Right ventricle myocardium superior (tissue), 1 donor: ENCODE measurements at regions not wholly inside any gene's neighbourhood (a gene's known extent, or its start where the extent isn't known, plus 50 kb on each side); places are given as distances from the start of the nearest gene placed in this dataset.
A peak's percentile ranks its signal among the peaks of the same experiment; 100 is the strongest.

Experiments used
- ATAC-seq: fragments of 200-7000 bp; cut with Tn5 transposase; one replicate; pipeline ENCODE4 v1.9.1; 2020; ENCODE audit warnings: mild to moderate bottlenecking; ENCODE audit not compliant: poor library complexity
- DNase-seq: peaks from one replicate; pipeline ENCODE4 v3.0.0-alpha.2; 2020
- intact Hi-C: fragments of 100-400 bp; cut with DNase I; formaldehyde crosslinking; loops from one replicate; pipeline ENCODE4 v1.11.2; 2022
- donor health status: DM: no; HTN: yes; CAD: no; lungs with severe emphysema.

DNA sequence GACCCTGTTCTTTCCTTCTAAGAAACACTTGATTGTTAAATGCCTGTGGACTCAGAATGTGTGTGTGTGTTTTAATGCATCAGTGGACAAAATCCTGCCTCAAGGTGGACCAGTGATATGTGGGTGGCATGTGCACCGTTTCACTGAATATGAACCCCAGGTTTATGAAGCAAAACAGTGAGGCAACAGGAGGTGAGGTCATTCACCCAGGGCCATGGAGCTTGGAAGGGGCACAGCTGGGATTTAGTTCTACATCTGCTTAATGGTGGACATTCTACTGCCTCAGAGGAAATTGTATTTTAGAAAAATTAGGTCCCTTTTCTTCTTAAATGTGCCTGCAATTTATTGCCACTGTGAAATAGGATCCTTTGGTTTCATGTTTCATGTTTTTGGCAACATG, 549.5 kb upstream of the EEF2KMT start:
- no peak for DNase-seq
- ATAC-seq, result no peak
- intact Hi-C loops, result no loop called here

- DNase-seq (no peak), ATAC-seq (no peak)
- intact Hi-C loops, result no loop called here
These were observed 546.4 kb upstream of the EEF2KMT start for GRCh38 chr16:5643855-5644531.

GRCh38 chr16:5642436-5642835, 544.8 kb upstream of the EEF2KMT start:
- intact Hi-C loops, result no loop called here
- no peak for DNase-seq
- ATAC-seq, result no peak

DNA sequence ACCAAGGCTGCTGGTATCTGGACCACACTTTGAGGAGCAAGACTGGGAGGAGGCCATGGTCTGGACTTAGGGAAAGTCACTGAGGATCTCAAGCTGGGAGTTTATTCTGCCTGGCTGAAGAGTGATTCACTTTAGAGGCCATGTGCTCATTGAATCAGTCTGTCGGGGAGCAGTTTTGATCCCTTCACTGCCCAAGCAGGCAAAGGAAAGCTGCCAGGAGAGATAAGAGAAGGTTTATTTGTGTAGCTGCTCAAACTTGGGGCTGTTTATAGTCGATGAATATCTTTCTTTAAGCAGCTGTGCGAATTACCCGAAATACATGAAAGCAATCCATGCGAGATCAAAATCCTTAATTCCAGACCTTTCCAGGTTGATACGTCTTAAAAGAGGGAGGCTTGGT, 544.4 kb upstream of the EEF2KMT start:
- ATAC-seq (no peak), DNase-seq (no peak)
- intact Hi-C loops, result no loop called here

- DNase-seq, result no peak
- intact Hi-C loops, result no loop called here
- ATAC-seq, result no peak
These were observed 543.3 kb upstream of the EEF2KMT start for GRCh38 chr16:5640883-5641282.

DNA sequence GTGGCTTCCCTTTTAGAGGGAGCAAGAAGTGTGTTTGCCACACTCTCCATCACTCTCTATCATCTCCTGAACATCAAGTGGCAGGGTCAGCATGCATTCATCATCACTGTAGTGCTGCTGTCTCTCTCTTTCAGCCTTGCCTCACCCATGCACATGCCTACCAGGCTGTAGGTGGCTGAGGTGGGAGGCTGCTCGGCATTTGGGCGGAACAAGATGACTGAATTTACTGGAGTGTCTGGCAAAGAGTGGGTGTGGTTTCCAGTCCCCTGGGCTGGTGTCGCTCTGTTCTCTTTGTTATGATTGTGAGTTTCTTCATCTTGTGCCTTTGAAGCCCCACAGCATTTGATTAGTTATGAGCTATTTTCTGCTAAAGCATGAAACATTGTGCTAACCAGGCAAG, 541.9 kb upstream of the EEF2KMT start:
- DNase-seq (no peak), ATAC-seq (no peak)
- intact Hi-C loops, result no loop called here

DNA sequence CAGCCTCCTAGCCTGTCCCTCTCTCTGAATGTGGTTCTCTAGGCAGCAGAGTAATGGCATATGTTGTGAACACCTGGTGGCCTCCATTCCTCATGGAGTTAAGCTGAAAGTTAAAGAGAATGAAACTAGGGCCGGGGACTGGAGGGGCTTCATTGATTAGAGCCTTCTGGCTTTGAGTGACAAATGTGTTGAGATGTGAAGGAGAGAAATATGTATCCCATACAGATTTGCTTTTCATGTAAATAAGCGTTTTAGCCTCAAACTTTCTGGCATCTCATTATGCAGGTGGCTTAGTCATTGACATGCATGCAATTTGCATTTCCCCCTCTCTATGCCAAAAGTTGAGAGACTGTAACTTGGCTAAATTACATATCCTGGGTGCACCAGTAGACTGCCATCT, 537.7 kb upstream of the EEF2KMT start:
- intact Hi-C loops, result no loop called here
- no peak for DNase-seq
- no peak for ATAC-seq

DNA sequence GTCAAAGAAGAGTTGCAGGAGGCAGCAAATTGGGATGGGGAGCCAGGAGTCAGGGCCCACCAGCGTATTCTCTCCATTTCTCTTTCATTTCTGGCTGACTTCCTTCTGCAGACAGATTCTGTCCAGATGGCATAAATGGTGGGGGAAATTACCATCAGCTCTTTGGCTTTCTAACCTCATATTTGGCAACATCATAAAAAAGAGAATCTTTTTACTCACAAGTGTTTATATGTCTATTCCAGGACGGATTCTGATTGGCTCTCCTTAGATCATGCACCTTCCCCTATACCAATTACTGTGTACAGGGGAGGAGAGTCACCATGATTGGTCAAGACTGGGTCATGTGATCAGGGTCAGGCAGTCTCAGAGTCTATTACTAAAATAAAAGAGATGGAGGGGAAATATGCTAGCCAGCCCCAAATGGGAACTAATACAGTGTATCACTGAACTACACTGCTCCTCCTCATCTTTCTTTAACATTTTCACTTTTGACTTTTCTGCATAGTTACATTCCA, 537.1 kb upstream of the EEF2KMT start:
- intact Hi-C loops, result no loop called here
- ATAC-seq (no peak), DNase-seq (no peak)

DNA sequence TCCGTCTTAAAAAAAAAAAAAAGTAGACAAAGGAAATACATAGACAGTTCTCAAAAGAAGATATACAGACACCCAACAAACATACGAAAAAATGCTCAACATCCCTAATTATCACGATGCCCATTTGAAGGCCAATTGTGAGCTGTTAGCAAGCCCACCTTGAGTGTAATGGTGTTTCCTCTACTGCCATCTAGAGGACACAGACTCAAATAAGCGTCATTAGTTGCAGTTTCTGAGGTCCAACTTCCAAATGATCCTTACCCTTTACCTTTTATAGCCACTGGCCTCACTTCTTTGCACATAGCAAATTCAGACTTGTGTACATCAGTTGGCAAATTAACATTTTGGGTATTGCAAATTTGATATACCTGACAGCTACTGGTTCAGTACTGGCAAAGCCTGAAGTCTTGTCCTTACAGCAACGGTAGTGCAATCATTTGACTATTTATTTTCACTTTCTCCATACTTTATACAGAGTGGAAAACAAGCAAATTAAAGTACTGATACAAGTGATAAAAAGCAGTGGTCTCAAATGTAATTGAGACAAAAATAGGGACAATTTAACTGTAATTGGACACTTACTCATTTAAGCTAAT, 536.3 kb upstream of the EEF2KMT start:
- DNase-seq, result no peak
- intact Hi-C loops, result no loop called here
- no peak for ATAC-seq

- no peak for DNase-seq
- ATAC-seq, result no peak
- intact Hi-C loops, result no loop called here
These were observed 524.8 kb upstream of the EEF2KMT start for GRCh38 chr16:5622234-5622884.

GRCh38 chr16:5621826-5622225, 524.2 kb upstream of the EEF2KMT start:
- ATAC-seq, result no peak
- intact Hi-C loops, result no loop called here
- no peak for DNase-seq

DNA sequence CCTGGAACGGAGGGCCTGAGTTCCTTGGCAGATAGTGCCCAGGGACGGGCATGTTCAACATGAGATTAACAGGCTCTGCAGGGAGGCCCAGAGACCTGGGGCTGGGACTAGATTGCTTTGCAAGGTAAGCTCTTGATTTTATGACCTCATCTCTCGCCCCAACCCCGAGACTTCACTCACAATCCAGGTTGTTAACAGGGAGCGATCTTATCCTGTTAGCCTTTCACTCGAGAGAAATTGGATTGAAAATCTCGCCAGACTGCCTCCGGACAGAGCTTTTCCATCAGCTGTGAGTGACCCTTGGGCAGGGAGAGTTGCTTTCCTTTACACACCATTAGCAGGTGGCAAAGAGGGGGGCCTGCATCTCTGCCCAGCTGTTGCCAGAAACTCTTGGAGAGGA, 521.7 kb upstream of the EEF2KMT start:
- DNase-seq, result no peak
- intact Hi-C loops, result no loop called here
- ATAC-seq, result no peak

- DNase-seq, result no peak
- no peak for ATAC-seq
- intact Hi-C loops, result no loop called here
These were observed 519.2 kb upstream of the EEF2KMT start for GRCh38 chr16:5616841-5617240.

- DNase-seq (peak; percentile 55), ATAC-seq (no peak)
- intact Hi-C loops, result no loop called here
These were observed 518.5 kb upstream of the EEF2KMT start for GRCh38 chr16:5615868-5616642.

- no peak for DNase-seq
- intact Hi-C loops, result no loop called here
- ATAC-seq, result no peak
These were observed 509.6 kb upstream of the EEF2KMT start for GRCh38 chr16:5607169-5607568.

GRCh38 chr16:5605404-5605803, 507.8 kb upstream of the EEF2KMT start:
- intact Hi-C loops, result no loop called here

GRCh38 chr16:5604770-5605169, 507.2 kb upstream of the EEF2KMT start:
- DNase-seq (no peak), ATAC-seq (no peak)
- intact Hi-C loops, result no loop called here

More at GRCh38 chr16:5605404-5605803, 507.8 kb upstream of the EEF2KMT start:
- no peak for ATAC-seq
- DNase-seq, result no peak

- intact Hi-C loops, result no loop called here
- ATAC-seq, result no peak
- no peak for DNase-seq
These were observed 506.2 kb upstream of the EEF2KMT start for GRCh38 chr16:5603836-5604235.

- DNase-seq, result no peak
- no peak for ATAC-seq
- intact Hi-C loops, result no loop called here
These were observed 504.4 kb upstream of the EEF2KMT start for GRCh38 chr16:5601957-5602356.
